ENCODE measurements at regions not wholly inside any gene's neighbourhood (a gene's known extent, or its start where the extent isn't known, plus 50 kb on each side); places are given as distances from the start of the nearest gene placed in this dataset.

GRCh38 chr1:22218618-22219250, 75.8 kb upstream of the WNT4 start:
- H3K9me3 ChIP-seq = no peaks in the 10 kb centered on the region
- H3K27me3 ChIP-seq = peaks cover 0 to 5% of the 10 kb centered on the region in 2 donors
- H3K4me1 ChIP-seq = no peaks in the 10 kb centered on the region
- H3K4me3 ChIP-seq = no peak overlapping the region
- intact Hi-C loops (cut with DNase I; ENCODE audit: low total_unique reads) = no loop called here
- TF ChIP-seq CTCF (IDR thresholded peaks at IDR 0.05) (no peak), POLR2A (IDR thresholded peaks at IDR 0.05) (no peak)
- no peak for DNase-seq
- H3K27ac ChIP-seq = no peak overlapping the region
- H3K36me3 ChIP-seq = no peaks in the 10 kb centered on the region

- Histone ChIP-seq H3K27ac (no peak overlapping the region), H3K9me3 (no peaks in the 10 kb centered on the region), H3K36me3 (no peaks in the 10 kb centered on the region), H3K27me3 (no peaks in the 10 kb centered on the region), H3K4me1 (no peaks in the 10 kb centered on the region), H3K4me3 (no peak overlapping the region)
- DNase-seq = no peak
- TF ChIP-seq POLR2A (IDR thresholded peaks at IDR 0.05) (no peak), CTCF (IDR thresholded peaks at IDR 0.05) (no peak)
- intact Hi-C loops (cut with DNase I; ENCODE audit: low total_unique reads) = no loop called here
Measured at GRCh38 chr1:22221233-22221780, 78.4 kb upstream of the WNT4 start.

- H3K9me3 ChIP-seq = no peaks in the 10 kb centered on the region
- H3K27ac ChIP-seq = no peak overlapping the region
- H3K4me3 ChIP-seq = no peak overlapping the region
- no peak for TF ChIP-seq CTCF (IDR thresholded peaks at IDR 0.05)
- TF ChIP-seq POLR2A (IDR thresholded peaks at IDR 0.05) = no peak
- no peaks in the 10 kb centered on the region for H3K36me3 ChIP-seq
- H3K4me1 ChIP-seq = no peaks in the 10 kb centered on the region
- no peak for DNase-seq
- H3K27me3 ChIP-seq = no peaks in the 10 kb centered on the region
- intact Hi-C loops (cut with DNase I; ENCODE audit: low total_unique reads) = no loop called here
Measured at GRCh38 chr1:22222723-22223122, 79.8 kb upstream of the WNT4 start.

- H3K4me1 ChIP-seq = no peaks in the 10 kb centered on the region
- DNase-seq = no peak
- intact Hi-C loops (cut with DNase I; ENCODE audit: low total_unique reads) = no loop called here
- H3K36me3 ChIP-seq = no peaks in the 10 kb centered on the region
- no peaks in the 10 kb centered on the region for H3K27me3 ChIP-seq
- no peak overlapping the region for H3K27ac ChIP-seq
- H3K9me3 ChIP-seq = no peaks in the 10 kb centered on the region
- TF ChIP-seq CTCF (IDR thresholded peaks at IDR 0.05) (no peak), POLR2A (IDR thresholded peaks at IDR 0.05) (no peak)
- no peak overlapping the region for H3K4me3 ChIP-seq
Measured at GRCh38 chr1:22223176-22223575, 80.3 kb upstream of the WNT4 start.

GRCh38 chr1:22224091-22224490, 81.2 kb upstream of the WNT4 start:
- Histone ChIP-seq H3K4me3 (no peak overlapping the region), H3K27ac (no peak overlapping the region), H3K27me3 (no peaks in the 10 kb centered on the region), H3K9me3 (no peaks in the 10 kb centered on the region), H3K36me3 (no peaks in the 10 kb centered on the region), H3K4me1 (no peaks in the 10 kb centered on the region)
- intact Hi-C loops (cut with DNase I; ENCODE audit: low total_unique reads) = no loop called here
- TF ChIP-seq POLR2A (IDR thresholded peaks at IDR 0.05) = no peak
- TF ChIP-seq CTCF (IDR thresholded peaks at IDR 0.05) = no peak
- no peak for DNase-seq

Data from uterus (tissue), 3 donors.